Urothelium cell line (cell line): ENCODE measurements at regions not wholly inside any gene's neighbourhood (a gene's known extent, or its start where the extent isn't known, plus 50 kb on each side); places are given as distances from the start of the nearest gene placed in this dataset.
A peak's percentile ranks its signal among the peaks of the same experiment; 100 is the strongest.
"Not testable (repeated sequence)": the region's sequence is repeated elsewhere in the genome, so short reads cannot be mapped to it uniquely, and the experiment has no call there.

Experiments
- DNase-seq: peaks from one replicate; pipeline ENCODE4 v3.0.0; 2011; ENCODE audit warnings: low spot score, mixed read lengths
- FAIRE-seq: peaks from 2 replicates; lab custom pipeline; 2011; peaks lifted over from hg19 to GRCh38; lab: Jason Lieb, UNC

DNA sequence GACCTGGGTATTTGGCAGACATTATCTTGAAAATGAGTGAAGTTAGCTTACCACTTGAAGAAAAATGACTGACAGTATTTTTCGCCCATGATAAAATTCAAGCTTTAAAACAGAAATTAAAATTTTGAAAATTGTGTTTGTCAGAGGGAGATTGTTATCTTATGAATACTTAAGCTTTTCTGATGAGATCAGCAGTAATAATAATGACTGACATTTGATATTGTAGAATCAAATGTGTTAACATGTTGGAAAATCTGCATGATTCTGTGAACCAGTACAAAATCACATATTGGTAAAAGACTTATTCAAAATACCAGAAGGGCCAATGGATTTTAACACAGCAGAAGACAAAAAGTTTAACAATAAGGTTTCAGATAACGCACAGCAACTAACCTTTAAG is 94.0 kb downstream of the MSX2 start:
- no peak for DNase-seq
- no peak for FAIRE-seq

DNA sequence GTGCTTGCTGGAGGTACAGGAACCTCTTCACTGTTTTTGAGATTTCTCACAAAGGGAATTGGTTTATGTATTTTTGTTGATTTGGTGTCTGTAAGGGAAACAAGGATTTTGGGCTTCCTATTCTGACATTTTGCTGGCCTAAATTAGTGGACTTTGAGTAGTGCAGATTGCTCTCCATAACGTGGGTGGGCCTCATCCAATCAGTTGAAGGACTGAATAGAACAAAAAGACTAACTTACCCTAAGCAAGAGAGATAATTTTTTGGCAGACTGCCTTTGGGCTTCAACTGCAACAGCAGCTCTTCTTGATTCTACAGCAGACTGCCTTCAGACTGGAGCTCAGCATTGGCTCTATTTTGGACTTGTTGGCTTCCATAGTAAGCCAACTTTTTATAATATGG is 93.2 kb downstream of the MSX2 start:
- DNase-seq (no peak), FAIRE-seq (no peak)

DNA sequence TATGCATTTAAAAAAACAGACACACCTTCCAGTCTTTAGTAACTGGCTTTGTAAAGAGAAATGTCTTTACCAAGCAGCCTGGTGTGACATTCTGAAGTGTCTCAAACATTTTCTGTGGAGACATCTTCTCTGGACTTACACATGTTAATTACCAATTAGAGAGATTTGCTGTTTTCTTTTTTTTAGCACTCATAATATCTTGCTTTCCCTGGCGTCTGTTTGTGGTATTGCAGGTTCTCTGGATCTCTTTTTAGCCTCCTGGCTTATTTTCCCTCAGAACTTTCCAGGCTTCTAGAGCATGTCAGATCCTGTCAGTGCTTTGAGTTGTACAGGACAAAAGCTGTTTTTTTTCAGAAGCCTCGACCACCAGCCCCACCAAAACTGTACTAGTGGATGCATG is 92.5 kb downstream of the MSX2 start:
- no peak for DNase-seq

DNA sequence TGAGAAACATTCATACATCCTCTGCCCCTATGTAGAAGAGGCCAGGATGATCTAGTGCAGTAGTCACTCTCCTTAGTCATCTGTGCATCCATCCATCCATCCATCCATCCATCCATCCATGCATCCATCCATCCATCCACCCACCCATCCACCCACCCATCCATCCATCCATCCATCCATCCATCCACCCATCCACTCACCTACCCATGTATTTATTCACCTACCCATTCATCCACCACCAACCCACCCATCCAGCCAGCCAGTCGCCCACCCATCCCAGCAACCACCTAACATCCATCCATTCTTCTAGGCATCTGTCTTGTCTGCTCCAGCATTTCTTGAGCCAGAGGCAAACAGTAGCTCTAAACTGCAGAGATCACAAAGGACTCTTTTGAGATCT is 87.1 kb downstream of the MSX2 start:
- no peak for DNase-seq
- FAIRE-seq: no peak

More for the DNA sequence above, 92.5 kb downstream of the MSX2 start:
- FAIRE-seq: no peak

DNA sequence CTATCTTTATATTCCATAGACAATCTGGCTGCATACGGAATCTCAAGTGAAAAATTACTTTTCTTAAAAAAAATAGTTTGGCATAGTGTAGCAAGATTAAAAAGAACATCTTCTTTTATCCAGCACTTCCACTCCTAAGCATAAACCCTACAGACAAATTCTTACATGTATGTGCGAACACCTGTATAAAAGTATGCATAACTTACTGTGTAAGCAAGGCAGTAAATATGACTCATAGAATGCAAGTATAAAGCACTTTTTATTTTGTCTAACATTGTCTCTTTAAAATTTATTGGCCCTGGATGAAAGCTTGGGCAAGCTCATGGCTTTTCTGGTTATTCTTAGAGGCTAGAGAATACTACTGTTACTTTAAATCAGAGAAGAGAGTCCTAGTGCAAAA is 86.4 kb downstream of the MSX2 start:
- DNase-seq (no peak), FAIRE-seq (no peak)

DNA sequence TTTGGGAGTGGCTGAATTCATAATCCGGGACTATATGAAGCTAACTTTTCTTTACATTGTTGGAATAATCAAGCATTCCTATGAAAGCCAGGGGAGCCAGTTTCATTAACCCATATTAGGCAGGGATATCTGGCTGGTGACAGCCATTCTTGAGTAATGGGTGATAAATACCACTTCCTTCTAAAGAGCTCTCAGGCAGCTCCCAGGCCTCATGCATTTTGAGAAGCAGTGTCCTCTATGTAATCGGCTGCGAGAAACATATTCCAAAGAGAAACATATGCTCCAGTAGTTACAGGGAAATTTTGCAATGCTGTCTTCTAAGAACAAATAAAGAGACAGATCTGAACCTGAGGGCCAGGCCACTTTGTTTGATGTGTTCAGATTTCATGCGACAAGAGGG is 83.1 kb downstream of the MSX2 start:
- no peak for DNase-seq
- FAIRE-seq: no peak

DNA sequence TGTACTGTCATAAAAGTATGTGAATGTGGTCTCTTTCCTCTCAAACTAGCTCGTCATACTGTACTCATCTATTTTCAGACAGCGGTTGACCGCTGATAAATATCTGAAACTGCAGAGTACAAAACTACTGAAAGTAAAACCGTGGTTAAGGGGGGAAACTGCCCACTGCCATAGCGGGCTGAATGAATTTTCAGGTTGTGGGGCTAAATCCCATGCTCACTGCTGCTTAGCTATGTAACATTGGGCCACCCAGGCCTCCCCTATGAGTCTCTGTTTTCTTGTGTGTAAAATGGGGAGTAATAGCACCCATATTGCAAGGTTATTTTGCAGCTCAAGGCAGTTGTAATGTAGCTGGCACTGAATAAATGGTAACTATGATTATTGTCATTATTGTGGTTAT is 82.3 kb downstream of the MSX2 start:
- FAIRE-seq (no peak), DNase-seq (no peak)

DNA sequence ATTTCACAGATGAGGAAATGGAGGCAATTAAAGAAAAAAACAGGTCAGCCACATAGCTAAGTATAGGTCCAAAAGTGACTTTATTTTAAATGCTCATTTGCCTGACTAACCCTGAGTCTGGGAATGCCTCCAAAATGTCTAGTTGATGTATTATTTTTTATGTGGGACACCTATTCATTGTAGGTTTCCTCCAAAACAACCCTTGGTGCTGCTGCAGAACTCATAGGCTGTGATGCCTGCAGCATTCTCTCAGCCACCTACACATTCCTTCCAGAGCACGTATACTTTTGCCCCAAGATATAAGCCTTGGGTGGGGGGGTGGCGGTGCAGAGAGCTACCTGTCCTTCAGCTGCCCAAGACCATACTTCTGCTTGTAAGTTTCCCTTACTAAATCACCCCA is 77.4 kb downstream of the MSX2 start:
- FAIRE-seq: no peak
- DNase-seq: no peak

DNA sequence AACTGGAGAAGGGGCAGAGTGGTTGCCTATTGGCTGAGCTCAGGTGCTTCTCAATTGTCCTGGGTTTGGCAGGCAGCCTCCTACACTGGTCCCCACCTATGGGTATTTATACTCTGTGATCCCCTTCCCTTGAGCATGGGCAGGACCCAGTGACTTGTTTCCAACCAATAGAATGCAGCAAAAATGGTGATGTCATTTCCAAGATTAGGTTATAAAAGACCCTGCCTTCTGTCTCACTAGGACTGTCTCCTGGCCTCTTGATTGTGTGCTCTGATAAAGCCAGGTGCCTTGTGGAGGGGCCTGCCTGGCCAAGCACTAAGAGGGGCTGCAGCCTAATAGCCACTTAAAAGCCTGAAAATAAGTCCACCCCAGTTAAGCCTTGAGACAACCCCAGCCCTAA is 76.1 kb downstream of the MSX2 start:
- FAIRE-seq (no peak), DNase-seq (no peak)

DNA sequence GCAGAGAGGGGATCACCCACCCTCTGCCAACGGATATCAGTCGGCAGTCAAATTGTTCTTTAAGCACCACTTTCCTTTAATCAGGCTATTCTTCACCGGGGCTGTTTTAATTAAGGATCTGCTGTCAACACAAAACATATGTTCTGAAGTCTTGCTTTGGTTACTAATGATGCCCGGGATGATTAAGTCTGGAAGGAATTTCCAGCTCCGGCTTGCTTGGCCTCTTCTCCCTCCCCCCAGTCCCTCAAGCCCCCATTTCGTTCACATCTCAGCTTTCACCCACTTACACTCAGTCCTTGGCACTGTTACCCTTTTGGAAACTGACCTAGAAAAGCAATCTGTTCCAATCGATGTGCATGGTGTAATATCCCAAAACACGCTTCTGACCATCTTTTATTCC is 74.7 kb downstream of the MSX2 start:
- no peak for FAIRE-seq
- DNase-seq: no peak

DNA sequence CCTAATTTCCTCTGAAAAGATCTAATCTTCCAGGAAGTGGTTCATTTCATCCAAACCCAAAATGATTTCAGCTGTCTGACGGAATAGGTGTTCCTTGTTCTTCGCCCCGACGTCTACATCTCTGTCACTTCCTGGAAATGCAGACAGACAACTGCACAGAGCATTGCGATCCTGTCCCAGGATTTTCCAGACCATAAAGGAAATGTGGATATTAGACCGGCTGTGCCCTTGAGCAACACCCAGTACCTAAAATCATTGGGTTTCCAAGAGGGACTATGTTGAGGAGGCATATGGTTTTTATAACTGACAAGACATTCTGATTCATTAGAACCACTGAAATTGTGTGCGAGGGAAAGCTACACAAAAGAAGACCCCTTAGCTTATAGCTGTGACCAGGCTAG is 74.2 kb downstream of the MSX2 start:
- DNase-seq (no peak), FAIRE-seq (no peak)

DNA sequence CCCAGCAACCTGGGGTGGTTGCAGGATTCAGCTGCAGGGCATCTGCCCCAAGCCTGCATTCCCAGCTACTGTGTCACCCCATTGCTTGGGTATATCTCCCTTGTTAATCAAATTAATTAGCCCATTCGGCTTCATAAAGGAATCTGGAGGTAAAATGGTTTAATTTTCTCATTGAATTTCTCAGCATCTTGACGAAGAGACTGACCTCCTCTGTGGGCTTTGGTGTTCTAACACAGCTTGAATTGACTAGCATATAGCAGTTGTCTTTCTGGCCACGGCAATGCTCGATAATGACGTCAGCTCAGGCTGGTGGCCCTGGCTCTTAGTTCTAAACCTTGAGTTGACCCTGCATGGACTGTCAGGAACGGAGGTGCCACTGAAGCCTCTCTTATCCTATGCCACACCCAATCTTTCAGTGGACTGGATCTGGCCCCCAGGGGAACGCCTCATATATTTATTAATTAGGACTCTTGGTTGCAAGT is 72.4 kb downstream of the MSX2 start:
- no peak for FAIRE-seq
- DNase-seq: no peak

DNA sequence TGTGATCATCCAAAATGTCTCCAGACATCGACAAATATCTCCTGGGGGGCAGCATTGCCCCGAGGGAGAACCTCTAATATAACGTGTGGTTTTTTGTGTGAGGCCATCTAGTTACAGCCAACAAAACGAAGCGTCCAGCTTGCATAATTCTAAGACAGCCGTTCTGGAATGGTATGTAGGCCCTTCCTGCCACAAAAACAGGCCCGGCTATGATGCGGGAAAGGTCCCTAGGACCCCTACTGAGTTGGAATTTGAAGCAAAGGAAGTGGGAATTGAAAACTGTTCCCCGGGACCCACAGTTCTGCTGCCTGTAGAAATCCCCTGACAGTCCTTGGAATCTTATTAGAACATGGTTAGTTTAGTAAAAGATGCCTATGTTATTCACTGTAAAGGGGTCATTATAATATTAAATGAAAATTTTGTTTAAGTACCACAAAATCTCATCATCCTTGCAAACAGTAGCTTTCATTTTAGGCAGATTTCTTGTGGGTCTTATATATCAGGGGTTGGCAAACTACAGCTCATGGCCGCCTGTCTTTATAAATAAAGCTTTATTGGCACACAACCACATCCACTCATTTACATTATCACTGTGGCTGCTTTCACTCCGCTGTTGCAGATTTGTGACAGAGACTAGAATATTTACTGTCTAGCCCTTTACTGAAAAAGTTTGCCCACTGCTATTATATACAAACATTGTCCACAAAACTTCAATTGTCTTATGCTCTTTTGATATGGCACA is 70.7 kb downstream of the MSX2 start:
- DNase-seq (no peak), FAIRE-seq (no peak)

DNA sequence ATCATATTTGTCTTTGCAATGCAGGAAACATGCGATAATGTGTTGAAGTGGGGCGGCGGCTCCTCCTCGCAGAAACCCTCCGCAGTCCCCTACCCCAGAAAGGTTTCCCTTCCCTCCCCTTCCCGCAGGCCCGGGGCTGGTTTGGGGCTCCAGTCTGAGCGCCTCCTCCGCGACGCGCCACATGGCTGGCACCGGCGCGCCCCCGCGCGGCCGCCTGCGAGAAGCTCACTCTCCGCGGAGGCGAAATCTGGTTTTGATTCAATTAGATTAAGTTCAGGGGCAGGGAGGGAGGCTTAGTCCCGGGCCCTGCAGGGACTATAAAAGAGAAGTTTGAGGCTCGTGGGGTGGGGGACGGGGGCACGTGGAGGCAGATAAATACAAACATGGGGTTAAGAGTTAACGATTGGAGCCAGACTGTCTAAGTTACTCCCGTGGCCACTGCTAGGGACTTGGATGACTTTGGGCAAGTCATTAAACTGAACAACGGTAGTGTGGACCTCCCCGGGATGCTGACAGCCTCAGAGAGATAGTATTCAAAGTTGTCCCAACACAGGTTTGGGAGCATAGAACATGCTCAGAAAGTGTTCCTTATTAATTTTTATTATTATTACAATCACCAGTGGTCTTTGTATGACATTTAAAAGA is 69.4 kb downstream of the MSX2 start:
- FAIRE-seq (no peak), DNase-seq (peak; percentile 81)

DNA sequence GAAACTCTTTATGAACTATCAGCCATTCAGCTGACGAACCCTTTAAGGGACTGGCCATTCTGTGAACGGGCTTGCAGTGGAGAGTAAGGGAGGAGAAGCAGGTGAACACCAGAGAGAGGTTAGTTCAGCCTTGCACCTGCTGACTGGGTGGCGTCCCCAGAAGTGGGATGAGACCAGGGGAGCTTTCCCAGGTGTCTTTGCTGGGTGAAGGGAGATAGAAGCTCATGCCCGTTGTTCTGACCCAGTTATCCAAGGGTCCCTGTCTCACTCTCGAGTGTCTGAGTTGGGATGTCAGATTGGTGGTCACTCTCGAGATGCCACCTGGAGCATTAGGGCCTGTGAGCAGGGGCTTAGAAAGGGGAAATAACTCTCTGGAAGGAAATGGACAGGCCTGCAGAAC is 68.7 kb downstream of the MSX2 start:
- DNase-seq: no peak
- FAIRE-seq: no peak

DNA sequence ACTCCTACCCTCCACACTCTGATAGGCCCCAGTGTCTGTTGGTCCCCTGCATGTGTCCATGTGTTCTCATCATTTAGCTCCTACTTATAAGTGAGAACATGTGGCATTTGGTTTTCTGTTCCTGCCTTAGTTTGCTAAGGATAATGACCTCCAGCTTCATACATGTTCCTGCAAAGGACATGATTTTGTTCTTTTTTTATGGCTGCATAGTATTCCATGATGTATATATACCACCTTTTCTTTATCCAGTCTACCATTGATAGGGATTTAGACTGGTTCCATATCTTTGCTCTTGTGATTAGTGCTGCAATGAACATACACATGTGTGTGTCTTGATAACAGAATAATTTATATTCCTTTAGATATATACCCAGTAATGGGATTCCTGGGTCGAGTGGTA is 67.9 kb downstream of the MSX2 start:
- DNase-seq, FAIRE-seq: not testable (repeated sequence)

DNA sequence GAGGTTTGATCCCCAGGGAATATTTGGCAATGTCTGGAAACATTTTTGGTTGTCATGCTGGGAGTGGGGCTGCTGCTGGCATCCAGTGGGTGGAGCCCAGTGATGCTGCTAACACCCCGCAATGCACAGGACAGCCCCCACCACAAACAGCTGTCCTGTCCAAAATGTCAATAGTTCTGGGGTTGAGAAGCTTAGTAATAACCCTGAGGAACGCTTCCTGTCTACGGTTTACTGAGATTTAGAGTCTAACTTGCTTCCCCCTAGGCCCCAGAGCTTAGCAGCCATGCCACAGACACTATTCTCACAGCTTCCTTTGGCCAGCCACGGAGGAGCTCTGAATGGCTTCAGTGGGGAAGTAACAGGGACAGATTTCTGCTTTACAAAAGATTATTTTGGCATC is 66.5 kb downstream of the MSX2 start:
- FAIRE-seq: no peak
- DNase-seq: no peak

DNA sequence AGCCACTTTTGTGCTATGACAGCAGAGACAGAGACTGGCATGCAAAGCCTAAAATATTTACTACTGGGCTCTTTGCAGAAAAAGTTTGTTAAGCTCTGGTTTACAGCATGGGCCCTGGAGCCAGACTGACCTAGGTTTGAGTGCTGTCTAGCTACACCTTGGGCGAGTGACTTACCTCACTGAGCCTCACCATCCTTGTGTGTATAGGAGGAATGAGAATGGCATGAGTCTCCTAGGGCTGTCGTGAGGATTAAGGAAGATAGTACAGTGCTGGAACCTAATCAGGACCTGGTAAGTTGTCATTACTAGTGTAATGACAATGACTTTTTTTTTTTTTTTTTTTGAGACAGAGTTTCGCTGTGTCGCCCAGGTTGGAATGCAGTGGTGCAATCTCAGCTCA is 65.2 kb downstream of the MSX2 start:
- DNase-seq (no peak), FAIRE-seq (no peak)

DNA sequence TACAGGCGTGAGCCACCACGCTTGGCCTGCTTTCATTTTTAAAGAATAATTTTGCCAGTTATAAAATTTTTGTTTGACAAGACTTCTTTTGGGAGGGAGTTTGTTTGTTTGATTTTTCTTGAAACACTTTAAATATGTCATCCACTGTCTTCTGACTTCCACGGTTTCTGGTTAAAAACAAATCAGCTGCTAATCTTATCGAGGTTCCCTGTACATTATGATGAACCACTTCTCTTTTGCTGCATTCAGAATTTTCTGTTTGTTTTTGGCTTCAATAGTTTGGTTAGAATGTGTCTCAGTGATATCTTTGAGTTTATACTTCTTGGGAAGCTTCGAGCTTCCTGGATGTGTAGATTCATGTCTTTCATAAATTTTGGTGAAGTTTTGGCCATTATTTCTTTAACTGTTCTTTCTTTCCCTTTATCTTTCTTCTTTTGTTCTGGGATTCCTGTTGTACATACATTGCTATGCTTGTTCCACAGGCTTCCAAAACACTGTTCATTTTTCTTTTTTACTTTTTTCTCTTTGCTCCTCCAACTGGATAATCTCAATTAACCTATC is 60.8 kb downstream of the MSX2 start:
- FAIRE-seq: no peak
- DNase-seq: no peak
